ENCODE measurements at regions not wholly inside any gene's neighbourhood (a gene's known extent, or its start where the extent isn't known, plus 50 kb on each side); places are given as distances from the start of the nearest gene placed in this dataset.

- DNase-seq (ENCODE audit: extremely low read depth, insufficient read length) = no peak
- H3K27me3 ChIP-seq (replicated peaks; ENCODE audit: control insufficient read depth, insufficient read depth, low read length) = no peaks in the 10 kb centered on the region
- TF ChIP-seq, protein P1, sequence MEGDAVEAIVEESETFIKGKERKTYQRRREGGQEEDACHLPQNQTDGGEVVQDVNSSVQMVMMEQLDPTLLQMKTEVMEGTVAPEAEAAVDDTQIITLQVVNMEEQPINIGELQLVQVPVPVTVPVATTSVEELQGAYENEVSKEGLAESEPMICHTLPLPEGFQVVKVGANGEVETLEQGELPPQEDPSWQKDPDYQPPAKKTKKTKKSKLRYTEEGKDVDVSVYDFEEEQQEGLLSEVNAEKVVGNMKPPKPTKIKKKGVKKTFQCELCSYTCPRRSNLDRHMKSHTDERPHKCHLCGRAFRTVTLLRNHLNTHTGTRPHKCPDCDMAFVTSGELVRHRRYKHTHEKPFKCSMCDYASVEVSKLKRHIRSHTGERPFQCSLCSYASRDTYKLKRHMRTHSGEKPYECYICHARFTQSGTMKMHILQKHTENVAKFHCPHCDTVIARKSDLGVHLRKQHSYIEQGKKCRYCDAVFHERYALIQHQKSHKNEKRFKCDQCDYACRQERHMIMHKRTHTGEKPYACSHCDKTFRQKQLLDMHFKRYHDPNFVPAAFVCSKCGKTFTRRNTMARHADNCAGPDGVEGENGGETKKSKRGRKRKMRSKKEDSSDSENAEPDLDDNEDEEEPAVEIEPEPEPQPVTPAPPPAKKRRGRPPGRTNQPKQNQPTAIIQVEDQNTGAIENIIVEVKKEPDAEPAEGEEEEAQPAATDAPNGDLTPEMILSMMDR (IDR thresholded peaks at IDR 0.05; ENCODE audit: insufficient read depth, low read length, poor library complexity, severe bottlenecking) = no peak
- H3K4me3 ChIP-seq (replicated peaks; ENCODE audit: low read depth, low read length) = no peak overlapping the region
- no peaks in the 10 kb centered on the region for H3K36me3 ChIP-seq (ENCODE audit: control insufficient read depth, insufficient read depth, low read length)
Measured at GRCh38 chr5:101385276-101385675, 482.2 kb upstream of the ST8SIA4 start.

GRCh38 chr5:101370181-101370580 is 467.1 kb upstream of the ST8SIA4 start:
- DNase-seq (ENCODE audit: extremely low read depth, insufficient read length) = no peak
- H3K36me3 ChIP-seq (ENCODE audit: control insufficient read depth, insufficient read depth, low read length) = no peaks in the 10 kb centered on the region
- TF ChIP-seq, protein P1 (IDR thresholded peaks at IDR 0.05; ENCODE audit: insufficient read depth, low read length, poor library complexity, severe bottlenecking) = no peak
- H3K27me3 ChIP-seq (replicated peaks; ENCODE audit: control insufficient read depth, insufficient read depth, low read length) = no peaks in the 10 kb centered on the region
- H3K4me3 ChIP-seq (replicated peaks; ENCODE audit: low read depth, low read length) = no peak overlapping the region

DNA sequence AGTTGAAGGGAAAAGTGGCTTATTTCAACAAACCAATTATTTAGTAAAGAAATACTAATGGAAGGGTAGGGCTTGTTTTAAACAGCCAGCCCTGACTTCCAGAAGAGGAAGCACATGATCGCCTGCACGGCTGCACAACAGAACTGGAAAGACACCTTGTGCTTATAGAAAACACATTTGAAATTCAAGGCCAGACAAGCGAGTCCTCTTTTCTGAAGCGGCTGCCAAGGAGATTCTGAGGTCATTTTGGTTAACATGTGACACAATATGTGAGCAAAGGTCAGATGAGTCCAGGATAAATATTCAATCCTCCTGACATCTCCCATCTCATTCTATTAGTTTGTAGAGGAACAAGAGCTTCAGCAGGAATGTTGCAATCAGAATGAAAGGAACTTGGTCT is 461.4 kb upstream of the ST8SIA4 start:
- no peaks in the 10 kb centered on the region for H3K27me3 ChIP-seq (replicated peaks; ENCODE audit: control insufficient read depth, insufficient read depth, low read length)

DNA sequence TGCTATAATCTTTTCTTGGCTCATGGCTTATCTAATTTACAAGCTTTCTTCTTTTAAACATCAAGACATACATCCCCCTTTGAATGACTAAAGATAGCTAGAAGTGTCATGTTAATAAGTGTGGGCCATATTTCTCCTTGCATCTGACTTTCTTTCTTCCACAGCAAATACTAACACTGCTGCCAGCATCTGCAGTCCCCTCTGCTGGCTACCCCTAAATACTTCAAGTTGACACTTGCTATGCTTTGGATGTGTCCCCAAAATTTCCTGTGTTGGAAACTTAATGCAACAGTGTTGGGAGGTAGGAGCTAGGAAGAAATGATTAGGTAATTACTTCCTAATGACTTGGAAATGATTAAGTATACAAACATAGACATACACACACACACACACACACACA is 459.0 kb upstream of the ST8SIA4 start:
- no peaks in the 10 kb centered on the region for H3K27me3 ChIP-seq (replicated peaks; ENCODE audit: control insufficient read depth, insufficient read depth, low read length)
- TF ChIP-seq, protein P1 (IDR thresholded peaks at IDR 0.05; ENCODE audit: insufficient read depth, low read length, poor library complexity, severe bottlenecking) = no peak
- H3K36me3 ChIP-seq (ENCODE audit: control insufficient read depth, insufficient read depth, low read length) = no peaks in the 10 kb centered on the region
- no peak overlapping the region for H3K4me3 ChIP-seq (replicated peaks; ENCODE audit: low read depth, low read length)
- DNase-seq (ENCODE audit: extremely low read depth, insufficient read length) = no peak

More for the DNA sequence above, 461.4 kb upstream of the ST8SIA4 start:
- H3K36me3 ChIP-seq (ENCODE audit: control insufficient read depth, insufficient read depth, low read length) = no peaks in the 10 kb centered on the region
- TF ChIP-seq, protein P1 (IDR thresholded peaks at IDR 0.05; ENCODE audit: insufficient read depth, low read length, poor library complexity, severe bottlenecking) = no peak
- DNase-seq (ENCODE audit: extremely low read depth, insufficient read length) = no peak
- no peak overlapping the region for H3K4me3 ChIP-seq (replicated peaks; ENCODE audit: low read depth, low read length)

GRCh38 chr5:101346906-101347305 is 443.8 kb upstream of the ST8SIA4 start:
- H3K27me3 ChIP-seq (replicated peaks; ENCODE audit: control insufficient read depth, insufficient read depth, low read length) = no peaks in the 10 kb centered on the region
- no peak overlapping the region for H3K4me3 ChIP-seq (replicated peaks; ENCODE audit: low read depth, low read length)
- TF ChIP-seq, protein P1 (IDR thresholded peaks at IDR 0.05; ENCODE audit: insufficient read depth, low read length, poor library complexity, severe bottlenecking) = no peak
- no peaks in the 10 kb centered on the region for H3K36me3 ChIP-seq (ENCODE audit: control insufficient read depth, insufficient read depth, low read length)
- DNase-seq (ENCODE audit: extremely low read depth, insufficient read length) = no peak

GRCh38 chr5:101346447-101346846 is 443.4 kb upstream of the ST8SIA4 start:
- TF ChIP-seq, protein P1 (IDR thresholded peaks at IDR 0.05; ENCODE audit: insufficient read depth, low read length, poor library complexity, severe bottlenecking) = no peak
- DNase-seq (ENCODE audit: extremely low read depth, insufficient read length) = no peak
- H3K36me3 ChIP-seq (ENCODE audit: control insufficient read depth, insufficient read depth, low read length) = no peaks in the 10 kb centered on the region
- H3K27me3 ChIP-seq (replicated peaks; ENCODE audit: control insufficient read depth, insufficient read depth, low read length) = no peaks in the 10 kb centered on the region
- H3K4me3 ChIP-seq (replicated peaks; ENCODE audit: low read depth, low read length) = no peak overlapping the region

Measured in GM06990 (cell line).